Amniotic stem cell (primary cell): ENCODE measurements at regions not wholly inside any gene's neighbourhood (a gene's known extent, or its start where the extent isn't known, plus 50 kb on each side); places are given as distances from the start of the nearest gene placed in this dataset.

Experiments used
- DNase-seq: peaks from one replicate; lab custom pipeline; 2025; lab: John Stamatoyannopoulos, UW

DNA sequence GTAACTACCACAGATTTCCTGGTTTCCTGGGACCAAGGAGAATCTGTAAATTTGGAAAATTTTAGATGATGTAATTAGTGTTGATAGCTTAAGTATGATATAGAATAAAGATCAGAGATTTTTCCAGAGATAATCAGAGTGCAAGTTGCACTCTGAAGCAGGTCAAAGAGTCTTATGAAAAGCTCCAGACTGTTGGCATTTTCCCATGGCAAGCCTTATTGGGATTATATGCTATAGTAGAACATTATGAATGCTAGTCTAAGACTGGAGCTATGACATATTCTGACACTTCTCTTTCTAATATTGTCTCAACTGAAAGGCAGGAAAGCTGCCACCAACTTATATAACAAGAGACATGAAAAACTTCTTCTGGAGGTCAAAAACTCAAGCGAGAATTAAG is 1638.3 kb upstream of the LRRTM1 start:
- no peak for DNase-seq

DNA sequence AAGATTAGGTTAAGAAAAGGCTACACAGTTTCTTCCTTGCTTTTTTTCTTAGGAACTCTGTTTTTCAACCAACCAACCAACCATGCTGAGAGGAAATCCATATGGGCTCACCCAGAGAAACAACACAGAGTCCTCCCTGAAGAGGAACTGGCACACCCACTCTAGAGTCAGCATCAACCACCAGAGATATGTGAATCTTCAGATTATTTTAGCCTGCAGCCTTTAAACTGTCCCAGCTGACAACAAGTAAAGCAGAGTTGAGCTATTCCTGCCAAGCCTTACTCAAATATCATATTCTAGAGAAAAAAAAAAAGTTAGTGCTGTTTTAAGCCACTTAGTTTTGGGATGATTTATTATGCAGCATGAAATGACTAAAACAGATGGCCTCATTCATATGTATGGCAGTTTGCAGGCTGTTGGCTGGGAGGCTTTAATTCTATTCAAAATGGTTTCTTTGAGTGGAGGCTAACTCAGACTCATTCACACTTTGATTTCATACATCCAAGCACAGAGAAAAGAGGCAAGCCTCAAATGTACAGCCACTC is 1637.7 kb upstream of the LRRTM1 start:
- DNase-seq = no peak

- DNase-seq = no peak
These were observed 1635.9 kb upstream of the LRRTM1 start for GRCh38 chr2:81940266-81940955.

DNA sequence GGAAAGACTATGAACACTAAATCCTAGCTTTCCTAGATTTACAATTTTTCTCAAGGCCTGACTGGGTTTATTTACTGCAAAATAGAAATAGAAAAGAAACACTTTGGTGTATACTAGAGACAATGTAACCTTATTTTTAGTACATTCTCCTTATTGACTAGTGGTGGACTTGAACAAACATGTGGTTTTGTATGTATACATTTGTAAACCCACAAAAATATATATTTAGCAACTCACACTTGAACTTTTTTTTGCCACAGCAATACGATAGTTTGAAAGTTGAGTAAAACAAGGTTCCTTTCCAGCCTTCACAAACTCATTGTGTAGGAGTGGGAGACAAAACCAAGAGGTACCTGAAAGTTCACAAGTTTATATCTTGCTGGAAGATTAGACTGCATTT is 1633.4 kb upstream of the LRRTM1 start:
- DNase-seq = no peak

- no peak for DNase-seq
These were observed 1599.0 kb upstream of the LRRTM1 start for GRCh38 chr2:81903534-81903933.

DNA sequence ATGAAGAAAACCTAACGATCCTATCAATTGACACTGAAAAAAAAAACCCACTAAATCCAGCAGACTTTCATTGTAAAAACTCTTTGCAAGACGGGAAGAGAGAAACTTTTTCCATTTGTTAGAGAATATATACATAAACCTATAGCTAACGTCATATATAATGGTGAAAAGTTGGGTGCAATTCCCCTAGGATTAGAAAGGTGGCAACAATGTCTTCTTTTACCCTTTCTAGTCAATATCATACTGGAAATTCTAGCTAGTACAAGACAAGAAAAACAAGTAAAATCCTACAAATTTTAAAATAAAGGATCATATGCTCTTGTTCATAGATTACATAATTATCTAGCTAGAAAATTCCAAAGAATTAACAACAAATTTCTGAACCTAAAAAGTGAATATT is 1596.5 kb upstream of the LRRTM1 start:
- DNase-seq = no peak

DNA sequence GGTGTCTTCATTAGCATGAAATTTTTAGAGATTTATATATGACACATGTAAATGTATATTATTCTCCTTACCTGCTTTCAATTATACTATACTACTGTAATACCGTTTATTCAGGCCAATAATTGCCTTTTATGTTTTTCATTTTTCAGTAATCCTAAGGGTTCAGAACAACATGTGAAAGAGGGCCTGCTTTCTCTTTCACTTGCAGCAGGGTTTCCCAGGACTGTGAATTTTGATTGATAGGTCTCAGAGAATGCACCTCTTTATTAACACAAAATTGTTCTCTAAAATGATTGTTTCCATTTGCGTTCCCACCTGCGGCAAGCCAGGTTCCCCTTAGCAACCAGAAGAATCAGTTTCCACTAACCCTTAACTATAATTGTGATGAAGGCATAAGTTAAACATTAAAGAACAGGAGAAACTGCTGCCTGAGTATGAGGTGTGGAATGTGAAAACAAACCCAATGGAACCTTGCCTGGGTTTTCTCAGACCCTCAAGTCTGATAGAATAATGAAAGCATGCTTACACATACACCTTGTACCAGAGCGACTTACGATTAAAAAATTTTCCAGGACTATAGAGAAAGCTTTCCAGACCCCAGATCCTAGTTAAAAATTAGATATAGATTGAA is 1591.2 kb upstream of the LRRTM1 start:
- no peak for DNase-seq

DNA sequence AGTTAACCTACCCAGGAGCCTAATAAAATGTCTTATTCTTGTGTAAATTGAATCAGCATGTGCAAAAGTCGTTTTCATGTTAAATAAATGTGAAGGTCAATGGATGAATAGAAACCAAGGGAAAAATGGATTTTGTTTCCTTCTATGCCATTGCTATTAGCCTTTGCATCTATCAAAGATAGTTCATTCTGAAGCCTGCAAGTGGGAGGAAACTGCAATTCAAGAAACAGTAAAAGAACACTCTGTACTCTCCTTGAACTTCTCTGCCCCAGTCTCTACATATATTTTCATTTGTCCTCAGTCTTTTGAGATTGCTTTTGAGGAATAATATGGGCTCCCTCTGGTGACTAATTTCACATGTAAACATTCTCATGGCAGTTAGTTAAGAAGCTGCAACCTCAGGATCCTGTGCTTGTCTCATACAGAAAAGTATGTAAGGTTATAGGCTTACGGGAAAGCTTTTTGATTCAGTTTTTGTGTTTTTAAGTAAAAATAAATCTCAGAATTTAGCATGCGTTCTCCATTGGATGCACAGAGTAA is 1590.0 kb upstream of the LRRTM1 start:
- no peak for DNase-seq

GRCh38 chr2:81876624-81877023 is 1572.1 kb upstream of the LRRTM1 start:
- DNase-seq = no peak

DNA sequence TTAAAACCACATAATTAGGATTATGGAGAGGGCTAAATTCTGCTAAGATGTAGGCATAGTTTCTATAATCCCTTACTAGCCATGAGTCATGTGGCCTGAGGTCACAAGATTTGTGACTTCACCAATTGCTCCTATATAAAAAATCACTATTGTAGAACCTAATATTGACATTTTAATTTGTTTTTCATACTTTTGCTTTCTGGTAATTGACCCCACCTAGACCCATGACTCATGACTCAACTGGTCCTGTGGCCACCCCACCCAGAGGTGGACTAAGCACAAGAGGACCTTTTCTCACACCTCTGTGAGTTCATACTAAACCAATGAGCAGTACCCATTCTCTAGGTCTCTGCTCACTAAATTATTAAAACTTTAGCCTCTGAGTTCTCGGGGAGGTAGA is 1567.5 kb upstream of the LRRTM1 start:
- DNase-seq = no peak

GRCh38 chr2:81870119-81870518 is 1565.6 kb upstream of the LRRTM1 start:
- no peak for DNase-seq

GRCh38 chr2:81858998-81859397 is 1554.4 kb upstream of the LRRTM1 start:
- DNase-seq = no peak

DNA sequence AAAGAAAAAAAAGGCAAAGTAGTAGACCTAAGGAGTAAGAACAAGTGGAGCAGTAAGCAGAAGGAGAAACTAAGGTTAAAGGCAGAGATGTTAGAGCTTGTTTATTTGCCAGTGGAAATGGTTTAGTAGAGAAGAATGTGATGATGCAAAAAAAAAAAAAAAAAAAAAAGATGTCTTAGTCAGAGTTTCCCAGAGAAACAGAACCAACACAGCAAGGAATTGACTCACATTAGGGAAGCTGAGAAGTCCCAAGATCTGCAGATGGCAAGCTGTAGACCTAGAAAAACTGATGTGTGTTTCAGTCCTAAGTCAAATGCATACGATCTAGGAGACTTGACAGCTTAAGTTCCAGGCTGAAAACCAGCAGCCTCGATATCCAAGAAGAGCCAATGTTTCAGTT is 1548.8 kb upstream of the LRRTM1 start:
- DNase-seq = no peak

GRCh38 chr2:81852651-81853050 is 1548.1 kb upstream of the LRRTM1 start:
- no peak for DNase-seq

GRCh38 chr2:81839780-81840179 is 1535.2 kb upstream of the LRRTM1 start:
- no peak for DNase-seq

GRCh38 chr2:81835321-81836000 is 1530.9 kb upstream of the LRRTM1 start:
- no peak for DNase-seq

DNA sequence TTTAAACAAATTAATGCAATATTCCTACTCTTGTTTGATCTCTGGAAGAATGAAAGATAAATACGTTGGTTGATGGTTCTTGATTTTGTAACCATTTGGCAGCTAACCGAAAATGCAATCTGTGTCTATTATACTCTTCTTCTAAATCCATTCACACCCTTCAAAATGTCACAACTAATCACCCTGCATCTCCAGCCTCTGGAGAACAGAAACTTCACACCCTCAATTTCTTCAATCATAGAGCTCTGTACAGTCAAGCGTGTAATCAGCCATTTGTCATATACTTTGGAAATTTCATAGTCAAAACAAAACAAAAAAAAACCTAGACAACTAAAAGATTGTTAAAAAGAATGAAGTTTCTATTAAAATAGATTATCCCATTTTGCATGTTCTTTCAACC is 1482.3 kb upstream of the LRRTM1 start:
- no peak for DNase-seq

DNA sequence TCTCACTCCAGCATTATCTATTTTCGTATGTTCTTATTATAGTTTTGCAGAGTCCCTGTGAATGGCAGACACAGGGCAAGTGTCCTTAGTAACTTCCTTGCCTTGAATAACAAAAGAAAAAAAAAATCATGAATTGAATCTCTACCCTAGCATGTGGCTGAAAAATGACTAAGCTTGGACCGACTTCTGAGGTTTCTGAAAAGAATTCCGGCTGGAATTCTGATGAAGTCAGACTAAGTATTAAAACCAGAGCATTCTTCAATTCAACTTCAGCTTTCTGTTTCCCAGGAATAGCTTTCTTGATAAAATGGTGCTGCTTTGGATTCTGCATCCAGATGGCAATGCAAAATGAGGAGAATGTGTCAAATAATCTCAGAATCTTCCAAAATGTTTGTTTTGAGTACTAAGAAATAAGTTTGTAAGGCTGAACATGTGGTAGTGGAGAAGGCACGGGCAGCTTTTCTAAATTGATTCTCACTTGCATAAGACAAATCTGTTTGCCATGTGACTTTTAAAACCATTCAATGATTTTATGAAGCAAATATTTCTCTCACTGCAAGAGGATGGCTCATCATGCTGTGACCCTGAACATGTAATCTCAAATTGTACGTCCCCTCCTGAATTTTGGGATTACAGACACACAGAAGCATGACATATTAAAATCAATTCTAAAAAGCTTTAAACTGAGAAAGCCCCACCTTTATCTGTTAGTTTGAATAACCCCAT is 1462.8 kb upstream of the LRRTM1 start:
- no peak for DNase-seq

- DNase-seq = no peak
These were observed 1443.0 kb upstream of the LRRTM1 start for GRCh38 chr2:81747481-81748070.

- DNase-seq = no peak
These were observed 1435.4 kb upstream of the LRRTM1 start for GRCh38 chr2:81739966-81740365.

- no peak for DNase-seq
These were observed 1430.4 kb upstream of the LRRTM1 start for GRCh38 chr2:81734981-81735380.

- DNase-seq = no peak
These were observed 1410.3 kb upstream of the LRRTM1 start for GRCh38 chr2:81714817-81715216.
